Neural cell (in vitro differentiated cells): ENCODE measurements at regions not wholly inside any gene's neighbourhood (a gene's known extent, or its start where the extent isn't known, plus 50 kb on each side); places are given as distances from the start of the nearest gene placed in this dataset.
"Not testable (repeated sequence)": the region's sequence is repeated elsewhere in the genome, so short reads cannot be mapped to it uniquely, and the experiment has no call there.

Experiments
- EZH2 ChIP-seq: fragments of 200-600, 300-800 bp; shearing (Covaris generic), sonication (generic); IDR thresholded peaks from 2 replicates; pipeline ENCODE4 v1.6.1; 2014; ENCODE audit warnings: antibody characterized with exemption, low read length, borderline replicate concordance, mild to moderate bottlenecking; ENCODE audit not compliant: insufficient read depth, poor library complexity, severe bottlenecking
- POLR2AphosphoS5 ChIP-seq: IDR thresholded peaks from 2 replicates; pipeline ENCODE4 v1.6.1; 2012
- RAD21 ChIP-seq: fragments of 450-650 bp; conservative IDR thresholded peaks from 2 replicates; pipeline ENCODE4 v1.6.1; 2014; ENCODE audit warnings: antibody characterized with exemption, mild to moderate bottlenecking, moderate library complexity
- SMC3 ChIP-seq: fragments of 450-650 bp; conservative IDR thresholded peaks from 2 replicates; pipeline ENCODE4 v1.6.1; 2014; ENCODE audit warnings: antibody characterized with exemption, mild to moderate bottlenecking, moderate library complexity; ENCODE audit not compliant: poor library complexity
- TAF1 ChIP-seq: IDR thresholded peaks from 2 replicates; pipeline ENCODE4 v1.6.1; 2012; ENCODE audit warnings: low read depth
- TF ChIP-seq, protein P1 (sequence below): fragments of 450-650 bp; IDR thresholded peaks from 2 replicates; pipeline ENCODE4 v1.5.1; 2014; ENCODE audit warnings: antibody characterized with exemption, mild to moderate bottlenecking, moderate library complexity; ENCODE audit not compliant: poor library complexity, severe bottlenecking

DNA sequence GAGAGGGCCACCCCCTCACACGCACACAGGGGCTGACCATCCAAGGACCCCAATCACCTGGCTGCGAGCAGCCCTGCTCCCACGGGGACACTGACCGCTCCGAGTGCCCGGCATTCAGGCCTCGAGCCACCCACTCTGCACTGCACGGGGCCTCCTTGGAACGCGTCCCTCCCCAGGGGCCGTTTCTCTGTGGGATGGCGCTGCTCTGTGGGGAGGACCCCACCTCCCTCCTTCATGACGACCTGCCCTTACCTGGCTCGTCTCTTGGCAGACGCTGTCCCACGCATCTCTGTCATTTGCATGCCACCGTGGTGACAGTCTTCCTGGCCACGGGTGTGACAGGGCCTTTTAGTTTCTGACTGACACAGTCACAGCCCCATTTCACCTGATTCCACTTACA, 334.5 kb downstream of the PREX1 start:
- TF ChIP-seq TAF1, SMC3, POLR2AphosphoS5, EZH2, RAD21: not testable (repeated sequence)
- TF ChIP-seq, protein P1, sequence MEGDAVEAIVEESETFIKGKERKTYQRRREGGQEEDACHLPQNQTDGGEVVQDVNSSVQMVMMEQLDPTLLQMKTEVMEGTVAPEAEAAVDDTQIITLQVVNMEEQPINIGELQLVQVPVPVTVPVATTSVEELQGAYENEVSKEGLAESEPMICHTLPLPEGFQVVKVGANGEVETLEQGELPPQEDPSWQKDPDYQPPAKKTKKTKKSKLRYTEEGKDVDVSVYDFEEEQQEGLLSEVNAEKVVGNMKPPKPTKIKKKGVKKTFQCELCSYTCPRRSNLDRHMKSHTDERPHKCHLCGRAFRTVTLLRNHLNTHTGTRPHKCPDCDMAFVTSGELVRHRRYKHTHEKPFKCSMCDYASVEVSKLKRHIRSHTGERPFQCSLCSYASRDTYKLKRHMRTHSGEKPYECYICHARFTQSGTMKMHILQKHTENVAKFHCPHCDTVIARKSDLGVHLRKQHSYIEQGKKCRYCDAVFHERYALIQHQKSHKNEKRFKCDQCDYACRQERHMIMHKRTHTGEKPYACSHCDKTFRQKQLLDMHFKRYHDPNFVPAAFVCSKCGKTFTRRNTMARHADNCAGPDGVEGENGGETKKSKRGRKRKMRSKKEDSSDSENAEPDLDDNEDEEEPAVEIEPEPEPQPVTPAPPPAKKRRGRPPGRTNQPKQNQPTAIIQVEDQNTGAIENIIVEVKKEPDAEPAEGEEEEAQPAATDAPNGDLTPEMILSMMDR, result not testable (repeated sequence)
